ENCODE measurements at regions not wholly inside any gene's neighbourhood (a gene's known extent, or its start where the extent isn't known, plus 50 kb on each side); places are given as distances from the start of the nearest gene placed in this dataset.

GRCh38 chr6:14187406-14187805, 69.8 kb downstream of the CD83 start:
- DNase-seq, result no peak

GRCh38 chr6:14189074-14189473, 71.5 kb downstream of the CD83 start:
- no peak for DNase-seq

- DNase-seq, result no peak
These were observed 72.8 kb downstream of the CD83 start for GRCh38 chr6:14190191-14190928.

GRCh38 chr6:14190929-14191224, 73.3 kb downstream of the CD83 start:
- no peak for DNase-seq

GRCh38 chr6:14191761-14192160, 74.2 kb downstream of the CD83 start:
- no peak for DNase-seq

- no peak for DNase-seq
These were observed 74.7 kb downstream of the CD83 start for GRCh38 chr6:14192216-14192788.

GRCh38 chr6:14193524-14193923, 76.0 kb downstream of the CD83 start:
- no peak for DNase-seq

GRCh38 chr6:14194483-14194882, 76.9 kb downstream of the CD83 start:
- DNase-seq, result no peak

GRCh38 chr6:14194976-14195375, 77.4 kb downstream of the CD83 start:
- no peak for DNase-seq

GRCh38 chr6:14196026-14196425, 78.5 kb downstream of the CD83 start:
- no peak for DNase-seq

- DNase-seq, result no peak
These were observed 79.5 kb downstream of the CD83 start for GRCh38 chr6:14197118-14197517.

- DNase-seq, result no peak
These were observed 82.5 kb downstream of the CD83 start for GRCh38 chr6:14200047-14200446.

- DNase-seq, result no peak
These were observed 85.4 kb downstream of the CD83 start for GRCh38 chr6:14202947-14203346.

GRCh38 chr6:14206391-14206790, 88.8 kb downstream of the CD83 start:
- DNase-seq, result no peak

GRCh38 chr6:14207448-14207847, 89.9 kb downstream of the CD83 start:
- DNase-seq, result peak; percentile 20

- DNase-seq, result peak; percentile 15
These were observed 91.4 kb downstream of the CD83 start for GRCh38 chr6:14209000-14209399.

GRCh38 chr6:14210077-14210476, 92.5 kb downstream of the CD83 start:
- peak; percentile 81 for DNase-seq

- peak; percentile 99 for DNase-seq
These were observed 93.3 kb downstream of the CD83 start for GRCh38 chr6:14210663-14211561.

- DNase-seq, result peak; percentile 62
These were observed 94.0 kb downstream of the CD83 start for GRCh38 chr6:14211562-14211942.

GRCh38 chr6:14212020-14212419, 94.4 kb downstream of the CD83 start:
- no peak for DNase-seq

GRCh38 chr6:14212632-14213031, 95.1 kb downstream of the CD83 start:
- DNase-seq, result no peak

- no peak for DNase-seq
These were observed 99.5 kb downstream of the CD83 start for GRCh38 chr6:14216946-14217684.

Measured in NCI-H69 (cell line).